Activated B cell treated with CpG ODN at 0.5 μM for 24 hours (primary cell): ENCODE measurements at regions not wholly inside any gene's neighbourhood (a gene's known extent, or its start where the extent isn't known, plus 50 kb on each side); places are given as distances from the start of the nearest gene placed in this dataset.
"Not testable (repeated sequence)": the region's sequence is repeated elsewhere in the genome, so short reads cannot be mapped to it uniquely, and the experiment has no call there.

Experiments
- ATAC-seq: fragments of 200-7000 bp; cut with Tn5 transposase; one replicate; pipeline ENCODE4 v1.10.0; 2021; ENCODE audit warnings: low read depth, mild to moderate bottlenecking, moderate library complexity
- CTCF ChIA-PET: fragments of 350-600 bp; sonication (Branson Sonifier 250); formaldehyde crosslinking; loops from one replicate; lab custom pipeline; 2021; ENCODE audit warnings: antibody characterized with exemption; lab: Charles Lee
- POLR2A ChIA-PET: fragments of 350-600 bp; sonication (Branson Sonifier 250); formaldehyde crosslinking; loops from one replicate; lab custom pipeline; 2021; ENCODE audit warnings: antibody characterized with exemption; lab: Charles Lee
- DNase-seq: peaks from one replicate; pipeline ENCODE4 v3.0.0; 2022
- H3K27ac Mint-ChIP-seq: one replicate; pipeline ENCODE4 v1.8.0; 2020; ENCODE audit warnings: mixed read lengths
- H3K27me3 Mint-ChIP-seq: one replicate; pipeline ENCODE4 v1.8.0; 2021; ENCODE audit warnings: mixed read lengths
- H3K36me3 Mint-ChIP-seq: one replicate; pipeline ENCODE4 v1.8.0; 2021; ENCODE audit warnings: low read depth, mixed read lengths
- H3K4me1 Mint-ChIP-seq: one replicate; pipeline ENCODE4 v1.8.0; 2021; ENCODE audit warnings: mixed read lengths
- H3K4me3 Mint-ChIP-seq: one replicate; pipeline ENCODE4 v1.8.0; 2020; ENCODE audit warnings: mild to moderate bottlenecking, mixed read lengths
- H3K9me3 Mint-ChIP-seq: one replicate; pipeline ENCODE4 v1.8.0; 2020; ENCODE audit warnings: mixed read lengths
- intact Hi-C: fragments of 100-400 bp; cut with micrococcal nuclease; formaldehyde crosslinking; loops from one replicate; pipeline ENCODE4 v1.15.1; 2024
- TF ChIP-seq, protein P1 (sequence below): fragments of 200-600 bp; IDR thresholded peaks from one replicate; pipeline ENCODE4 v1.8.0; 2022; ENCODE audit warnings: antibody characterized with exemption, mild to moderate bottlenecking

DNA sequence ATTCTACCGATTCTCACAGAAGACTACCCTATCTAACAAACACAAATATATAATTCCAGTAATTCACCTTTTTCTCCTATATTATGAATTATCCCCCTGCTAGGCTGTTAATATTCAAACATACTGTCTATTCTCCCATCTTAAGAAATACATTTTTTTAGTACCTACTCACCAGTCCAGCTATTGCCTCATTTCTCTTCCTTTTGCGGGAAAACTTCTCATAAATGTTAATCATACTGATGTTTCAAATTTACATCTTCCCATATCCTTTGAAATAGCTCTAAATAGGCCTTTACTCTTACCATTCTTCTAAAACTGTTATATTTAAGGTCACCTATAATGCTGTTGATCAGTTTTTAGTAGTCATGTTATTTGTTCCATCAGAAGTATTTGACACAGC, 759.1 kb upstream of the SLIT2 start:
- H3K27me3 Mint-ChIP-seq = no peaks in the 10 kb centered on the region
- peaks cover 2% of the 10 kb centered on the region for H3K9me3 Mint-ChIP-seq
- TF ChIP-seq, protein P1, sequence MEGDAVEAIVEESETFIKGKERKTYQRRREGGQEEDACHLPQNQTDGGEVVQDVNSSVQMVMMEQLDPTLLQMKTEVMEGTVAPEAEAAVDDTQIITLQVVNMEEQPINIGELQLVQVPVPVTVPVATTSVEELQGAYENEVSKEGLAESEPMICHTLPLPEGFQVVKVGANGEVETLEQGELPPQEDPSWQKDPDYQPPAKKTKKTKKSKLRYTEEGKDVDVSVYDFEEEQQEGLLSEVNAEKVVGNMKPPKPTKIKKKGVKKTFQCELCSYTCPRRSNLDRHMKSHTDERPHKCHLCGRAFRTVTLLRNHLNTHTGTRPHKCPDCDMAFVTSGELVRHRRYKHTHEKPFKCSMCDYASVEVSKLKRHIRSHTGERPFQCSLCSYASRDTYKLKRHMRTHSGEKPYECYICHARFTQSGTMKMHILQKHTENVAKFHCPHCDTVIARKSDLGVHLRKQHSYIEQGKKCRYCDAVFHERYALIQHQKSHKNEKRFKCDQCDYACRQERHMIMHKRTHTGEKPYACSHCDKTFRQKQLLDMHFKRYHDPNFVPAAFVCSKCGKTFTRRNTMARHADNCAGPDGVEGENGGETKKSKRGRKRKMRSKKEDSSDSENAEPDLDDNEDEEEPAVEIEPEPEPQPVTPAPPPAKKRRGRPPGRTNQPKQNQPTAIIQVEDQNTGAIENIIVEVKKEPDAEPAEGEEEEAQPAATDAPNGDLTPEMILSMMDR = no peak
- DNase-seq (no peak), ATAC-seq (no peak)
- ChIA-PET POLR2A (no interaction called here), CTCF (no interaction called here)
- intact Hi-C loops = no loop called here
- H3K4me1 Mint-ChIP-seq = no peaks in the 10 kb centered on the region
- H3K4me3 Mint-ChIP-seq = no peak overlapping the region
- H3K36me3 Mint-ChIP-seq = no peaks in the 10 kb centered on the region
- no peak overlapping the region for H3K27ac Mint-ChIP-seq

DNA sequence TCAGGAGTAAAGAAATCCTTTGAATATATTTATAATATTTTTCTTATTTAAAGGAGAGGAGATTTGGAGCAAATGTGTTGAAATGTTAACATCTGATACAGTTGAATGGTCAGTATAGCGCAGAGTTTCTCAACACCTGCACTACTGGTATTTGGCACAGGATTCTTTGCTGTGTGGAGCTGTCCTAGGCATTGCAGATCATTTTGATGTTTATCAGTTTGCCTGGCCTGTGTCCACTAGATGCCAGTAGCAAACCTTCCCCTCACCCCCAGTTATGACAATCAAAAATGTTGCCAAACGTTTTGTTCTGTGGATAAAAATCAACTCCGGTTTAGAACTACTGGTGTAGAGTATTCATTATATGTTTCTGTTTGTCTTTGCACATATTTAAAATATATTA, 765.3 kb upstream of the SLIT2 start:
- Mint-ChIP-seq H3K27me3 (no peaks in the 10 kb centered on the region), H3K36me3 (no peaks in the 10 kb centered on the region), H3K4me1 (no peaks in the 10 kb centered on the region), H3K9me3 (no peaks in the 10 kb centered on the region), H3K4me3 (no peak overlapping the region), H3K27ac (no peak overlapping the region)
- ChIA-PET CTCF (no interaction called here), POLR2A (no interaction called here)
- DNase-seq (no peak), ATAC-seq (no peak)
- TF ChIP-seq, protein P1 = no peak
- intact Hi-C loops = no loop called here

DNA sequence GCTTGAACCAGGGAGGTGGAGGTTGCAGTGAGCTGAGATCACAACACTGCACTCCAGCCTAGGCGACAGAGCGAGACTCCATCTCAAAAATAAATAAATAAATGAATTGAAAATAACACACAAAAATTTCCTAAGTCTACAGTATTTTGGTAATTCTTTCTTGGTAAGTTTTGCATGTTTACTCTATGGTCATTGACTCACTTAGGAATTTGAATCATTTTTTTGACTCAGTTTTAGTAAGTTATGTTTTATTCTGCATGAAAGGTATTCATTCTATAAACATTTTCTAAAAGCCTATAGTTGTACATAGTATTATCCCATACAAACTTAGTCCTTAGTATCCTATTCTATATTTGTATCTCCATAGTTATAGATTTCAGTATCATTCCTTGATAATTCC, 772.9 kb upstream of the SLIT2 start:
- H3K4me1 Mint-ChIP-seq = no peaks in the 10 kb centered on the region
- H3K27ac Mint-ChIP-seq = no peak overlapping the region
- intact Hi-C loops = no loop called here
- ChIA-PET CTCF (no interaction called here), POLR2A (no interaction called here)
- TF ChIP-seq, protein P1 = no peak
- no peaks in the 10 kb centered on the region for H3K27me3 Mint-ChIP-seq
- peaks cover 2% of the 10 kb centered on the region for H3K9me3 Mint-ChIP-seq
- ATAC-seq = no peak
- DNase-seq = no peak
- H3K36me3 Mint-ChIP-seq = no peaks in the 10 kb centered on the region
- H3K4me3 Mint-ChIP-seq = no peak overlapping the region

DNA sequence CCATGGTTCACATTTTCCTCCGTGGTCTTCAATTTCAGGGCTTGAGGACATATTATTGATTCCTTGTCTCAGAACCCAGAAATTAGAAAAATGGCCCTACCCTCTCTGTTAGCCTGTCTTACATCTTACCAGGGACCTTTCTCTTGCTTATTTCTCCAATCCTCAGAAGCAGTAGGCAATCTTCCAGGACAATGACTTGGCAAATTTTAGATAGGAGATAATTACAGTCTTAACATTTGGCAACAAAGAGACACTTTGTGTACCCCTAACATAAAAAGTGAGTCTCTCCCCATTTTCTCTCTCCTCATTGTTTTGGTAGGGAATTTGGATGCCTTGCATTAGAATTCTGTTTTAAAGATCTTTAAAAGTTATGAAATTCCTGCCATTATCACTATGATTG, 778.1 kb upstream of the SLIT2 start:
- peaks cover 12% of the 10 kb centered on the region for H3K9me3 Mint-ChIP-seq
- POLR2A ChIA-PET = no interaction called here

DNA sequence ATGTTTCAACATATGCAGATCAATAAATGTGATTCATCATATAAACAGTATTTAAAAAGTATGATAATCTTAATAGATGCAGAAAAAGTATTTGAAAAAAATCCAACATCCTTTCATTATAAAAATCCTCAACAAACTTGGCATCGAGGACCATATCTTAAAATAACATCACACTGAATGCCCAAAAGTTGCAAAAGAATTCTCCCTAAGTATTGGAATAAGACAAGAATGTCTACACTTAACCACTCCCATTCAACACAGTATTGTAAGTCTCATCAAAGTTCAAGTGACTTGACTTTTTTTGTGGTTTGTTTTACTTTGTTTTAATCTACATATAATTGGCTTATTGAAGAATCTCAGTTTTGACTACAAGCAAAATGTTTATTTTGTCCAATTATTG, 779.0 kb upstream of the SLIT2 start:
- Mint-ChIP-seq H3K36me3 (no peaks in the 10 kb centered on the region), H3K4me1 (no peaks in the 10 kb centered on the region), H3K27me3 (no peaks in the 10 kb centered on the region), H3K9me3 (peaks cover 12% of the 10 kb centered on the region), H3K27ac (no peak overlapping the region), H3K4me3 (no peak overlapping the region)
- no peak for DNase-seq
- no peak for ATAC-seq
- ChIA-PET POLR2A (no interaction called here), CTCF (no interaction called here)
- intact Hi-C loops = no loop called here
- TF ChIP-seq, protein P1 = no peak

More for the DNA sequence above, 778.1 kb upstream of the SLIT2 start:
- TF ChIP-seq, protein P1 = no peak
- intact Hi-C loops = no loop called here
- Mint-ChIP-seq H3K27me3 (no peaks in the 10 kb centered on the region), H3K27ac (no peak overlapping the region), H3K36me3 (no peaks in the 10 kb centered on the region), H3K4me1 (no peaks in the 10 kb centered on the region), H3K4me3 (no peak overlapping the region)
- no peak for DNase-seq
- ATAC-seq = no peak
- CTCF ChIA-PET = no interaction called here

DNA sequence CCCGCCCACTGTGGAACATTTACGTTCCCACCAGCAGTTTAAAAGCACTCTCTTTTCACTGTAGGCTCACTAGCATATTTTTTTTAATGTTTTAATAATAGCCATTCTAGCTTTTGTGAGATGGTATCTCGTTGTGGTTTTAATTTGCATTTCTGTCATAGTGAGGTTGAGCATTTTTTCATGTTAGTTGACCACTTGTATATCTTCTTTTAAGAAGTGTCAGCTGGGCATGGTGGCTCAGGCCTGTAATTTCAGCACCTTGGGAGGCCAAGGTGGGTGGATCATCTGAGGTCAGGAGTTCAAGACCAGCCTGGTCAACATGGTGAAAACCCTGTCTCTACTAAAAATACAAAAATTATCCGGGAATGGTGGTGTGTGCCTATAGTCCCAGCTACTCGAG, 781.7 kb upstream of the SLIT2 start:
- CTCF ChIA-PET, H3K27ac Mint-ChIP-seq, H3K36me3 Mint-ChIP-seq, H3K4me1 Mint-ChIP-seq, DNase-seq, ATAC-seq, intact Hi-C loops, H3K27me3 Mint-ChIP-seq, POLR2A ChIA-PET, H3K4me3 Mint-ChIP-seq: not testable (repeated sequence)
- H3K9me3 Mint-ChIP-seq = peaks cover 12% of the 10 kb centered on the region
